BJ (cell line): ENCODE measurements at regions not wholly inside any gene's neighbourhood (a gene's known extent, or its start where the extent isn't known, plus 50 kb on each side); places are given as distances from the start of the nearest gene placed in this dataset.

Experiments used
- CTCF ChIA-PET: fragments of 350-600 bp; formaldehyde crosslinking; extraction: SDS; loops from one replicate; lab custom pipeline; 2021; ENCODE audit warnings: antibody characterized with exemption, inconsistent platforms; lab: Yijun Ruan, JAX
- POLR2A ChIA-PET: fragments of 300-600 bp; sonication (Branson Sonifier 250); formaldehyde crosslinking; extraction: SDS; loops from one replicate; lab custom pipeline; 2021; ENCODE audit warnings: antibody characterized with exemption; lab: Charles Lee
- DNase-seq: peaks from one replicate; pipeline ENCODE4 v3.0.0-alpha.2; 2011; ENCODE audit warnings: low read depth
- H3K27me3 ChIP-seq: 2 replicates; pipeline ENCODE4 v1.6.0; 2011; ENCODE audit warnings: low read length; ENCODE audit not compliant: control insufficient read depth, insufficient read depth
- H3K36me3 ChIP-seq: 2 replicates; pipeline ENCODE4 v1.5.1; 2011; ENCODE audit warnings: low read length; ENCODE audit not compliant: control insufficient read depth, insufficient read depth
- H3K4me3 ChIP-seq: 2 replicates; pipeline ENCODE4 v1.5.1; 2011; ENCODE audit warnings: low read depth, mild to moderate bottlenecking, control low read depth, low read length
- TF ChIP-seq, protein P1 (sequence below): IDR thresholded peaks from 2 replicates; pipeline ENCODE4 v1.5.1; 2011; ENCODE audit warnings: low read depth, mild to moderate bottlenecking, control low read depth, inconsistent platforms, low read length, moderate library complexity; ENCODE audit not compliant: insufficient read depth

- ChIA-PET CTCF (interaction anchor here (1.7 to 1.9 kb wide), 2 partner anchors 128 kb away, joined by 5 to 9 read pairs; no protein-coding TSS in a partner anchor), POLR2A (no interaction called here)
- peaks cover 12% of the 10 kb centered on the region for H3K27me3 ChIP-seq
- TF ChIP-seq, protein P1, sequence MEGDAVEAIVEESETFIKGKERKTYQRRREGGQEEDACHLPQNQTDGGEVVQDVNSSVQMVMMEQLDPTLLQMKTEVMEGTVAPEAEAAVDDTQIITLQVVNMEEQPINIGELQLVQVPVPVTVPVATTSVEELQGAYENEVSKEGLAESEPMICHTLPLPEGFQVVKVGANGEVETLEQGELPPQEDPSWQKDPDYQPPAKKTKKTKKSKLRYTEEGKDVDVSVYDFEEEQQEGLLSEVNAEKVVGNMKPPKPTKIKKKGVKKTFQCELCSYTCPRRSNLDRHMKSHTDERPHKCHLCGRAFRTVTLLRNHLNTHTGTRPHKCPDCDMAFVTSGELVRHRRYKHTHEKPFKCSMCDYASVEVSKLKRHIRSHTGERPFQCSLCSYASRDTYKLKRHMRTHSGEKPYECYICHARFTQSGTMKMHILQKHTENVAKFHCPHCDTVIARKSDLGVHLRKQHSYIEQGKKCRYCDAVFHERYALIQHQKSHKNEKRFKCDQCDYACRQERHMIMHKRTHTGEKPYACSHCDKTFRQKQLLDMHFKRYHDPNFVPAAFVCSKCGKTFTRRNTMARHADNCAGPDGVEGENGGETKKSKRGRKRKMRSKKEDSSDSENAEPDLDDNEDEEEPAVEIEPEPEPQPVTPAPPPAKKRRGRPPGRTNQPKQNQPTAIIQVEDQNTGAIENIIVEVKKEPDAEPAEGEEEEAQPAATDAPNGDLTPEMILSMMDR, result no peak
- DNase-seq, result no peak
- H3K36me3 ChIP-seq, result no peaks in the 10 kb centered on the region
- peak overlapping the region; percentile 43 for H3K4me3 ChIP-seq
Measured at GRCh38 chr19:33905473-33905936, 108.8 kb downstream of the KCTD15 start.

DNA sequence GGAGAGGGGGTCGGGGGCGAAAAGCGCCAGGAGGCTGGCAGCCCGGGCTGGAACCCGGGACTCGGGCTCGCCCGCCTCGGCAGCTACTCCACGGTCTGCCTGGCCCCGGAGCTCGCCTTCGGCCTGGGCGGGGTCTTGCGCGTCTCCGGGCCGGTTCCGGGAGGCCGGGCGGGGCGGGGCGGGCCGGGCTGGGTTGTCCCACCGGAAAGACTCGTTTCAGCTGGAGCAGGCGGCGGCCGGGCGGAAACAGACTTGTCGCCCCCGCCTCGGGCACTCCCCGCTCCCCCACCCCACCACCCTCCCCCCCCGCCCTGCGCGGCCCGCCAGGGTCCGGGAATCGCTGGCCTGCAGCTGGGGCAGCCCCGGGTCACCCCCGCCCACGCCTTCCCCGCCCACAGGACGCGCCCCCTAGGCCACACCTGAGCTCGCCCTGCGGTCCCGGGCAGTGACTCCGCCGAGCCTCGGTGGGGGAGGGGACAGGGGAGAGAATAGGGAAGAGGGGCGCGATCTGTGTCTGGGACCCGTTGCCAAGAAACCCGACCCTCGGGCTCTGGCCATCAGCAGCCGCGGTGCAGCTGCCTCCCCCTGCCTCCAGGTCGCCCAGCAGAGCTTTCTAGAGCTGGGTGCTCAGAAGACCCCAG, 109.4 kb downstream of the KCTD15 start:
- Histone ChIP-seq H3K27me3 (peaks cover 12% of the 10 kb centered on the region), H3K36me3 (no peaks in the 10 kb centered on the region), H3K4me3 (peak overlapping the region; percentile 43)
- TF ChIP-seq, protein P1, result no peak
- no peak for DNase-seq
- POLR2A ChIA-PET, result no interaction called here
- CTCF ChIA-PET, result interaction anchor here (1.2 to 1.7 kb wide), 3 partner anchors 9 to 128 kb away, joined by 4 to 9 read pairs (median 4); no protein-coding TSS in a partner anchor

DNA sequence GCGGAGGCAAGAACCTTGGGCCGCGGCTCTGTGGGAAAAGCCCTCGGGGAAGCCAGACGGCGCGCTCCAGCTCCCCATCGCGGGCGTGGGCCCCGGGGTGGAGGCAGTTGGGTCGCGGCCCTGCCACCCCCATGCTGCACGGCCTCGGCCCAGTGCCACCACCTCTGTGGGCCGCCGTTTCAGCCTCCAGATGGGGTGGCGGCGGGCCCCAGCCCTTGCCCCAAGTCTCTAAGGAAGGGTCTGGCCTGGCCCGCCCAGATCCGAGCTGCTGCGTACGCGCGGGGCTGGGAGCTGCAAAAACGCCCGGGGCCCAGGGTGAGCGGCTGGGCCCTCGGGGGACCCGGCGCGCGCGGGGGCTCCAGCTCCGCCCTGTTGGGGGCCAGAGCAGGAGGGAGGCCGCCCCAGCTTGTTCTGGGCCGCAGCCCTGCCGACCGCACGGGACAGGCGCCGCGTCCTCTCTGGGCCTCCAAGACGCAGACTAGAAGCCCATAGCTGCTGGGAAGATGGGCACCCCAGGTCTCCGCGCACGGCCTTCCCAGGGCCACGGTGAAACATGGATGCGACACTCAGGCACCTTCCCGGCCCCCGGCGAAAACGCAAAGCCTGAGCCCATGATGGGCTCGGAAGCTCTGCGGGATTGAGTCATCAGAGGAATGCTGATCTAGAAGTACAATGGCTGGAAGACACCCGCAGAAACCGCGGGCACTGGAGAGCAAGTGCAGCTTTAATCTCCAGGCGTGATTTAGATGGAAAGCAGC, 110.1 kb downstream of the KCTD15 start:
- CTCF ChIA-PET, result interaction anchor here (1.2 to 1.7 kb wide), 3 partner anchors 8 to 129 kb away, joined by 4 to 9 read pairs (median 4); no protein-coding TSS in a partner anchor
- TF ChIP-seq, protein P1, result no peak
- no peak for DNase-seq
- Histone ChIP-seq H3K4me3 (peak overlapping the region; percentile 43; the same call in 1 of the 2 replicates), H3K27me3 (peaks cover 12% of the 10 kb centered on the region), H3K36me3 (no peaks in the 10 kb centered on the region)
- POLR2A ChIA-PET, result no interaction called here

DNA sequence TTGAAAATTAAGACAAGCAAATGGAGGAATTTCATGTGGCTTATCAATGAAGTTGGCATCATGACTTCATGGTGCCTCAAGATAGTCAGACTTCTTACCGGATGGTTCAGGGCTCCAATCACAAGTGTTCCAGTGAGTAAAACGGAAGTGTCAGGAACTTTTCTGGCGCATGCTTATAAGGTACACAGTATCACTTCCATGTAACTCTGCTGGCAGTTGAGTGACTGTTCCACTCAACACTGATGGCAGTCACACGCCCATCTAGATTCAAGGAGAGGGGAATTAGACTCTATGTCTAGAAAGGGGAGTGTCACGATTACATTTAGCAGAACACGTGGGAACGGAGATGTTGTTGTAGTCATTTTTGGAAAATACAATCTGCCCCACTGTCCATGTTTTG, 114.3 kb downstream of the KCTD15 start:
- H3K27me3 ChIP-seq, result peaks cover 10% of the 10 kb centered on the region
- no peaks in the 10 kb centered on the region for H3K36me3 ChIP-seq
- ChIA-PET POLR2A (no interaction called here), CTCF (interaction anchor here (1.4 to 2.1 kb wide), 2 partner anchors 87 to 91 kb away, joined by 3 to 6 read pairs; no protein-coding TSS in a partner anchor)
- H3K4me3 ChIP-seq, result no peak overlapping the region
- DNase-seq, result no peak
- TF ChIP-seq, protein P1, result no peak

DNA sequence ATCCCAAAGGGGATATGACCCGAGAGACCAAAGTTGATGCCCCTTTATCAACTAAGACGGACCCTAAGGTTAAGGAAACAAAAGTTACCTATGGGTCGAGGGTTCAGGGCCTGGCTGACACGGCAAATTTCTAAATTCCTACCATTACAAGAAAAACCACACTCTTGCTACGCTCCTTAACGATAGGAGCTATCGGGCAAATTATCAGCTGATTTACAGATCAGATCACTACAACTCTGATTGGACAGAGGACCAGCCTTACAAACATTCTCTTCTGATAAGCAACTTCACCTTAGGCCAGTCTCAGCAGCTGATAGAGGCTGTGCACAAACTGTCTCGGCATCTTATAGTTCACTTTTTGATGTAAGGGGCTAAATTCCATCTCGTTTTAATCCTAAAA, 117.9 kb downstream of the KCTD15 start:
- POLR2A ChIA-PET, result no interaction called here
- no peak overlapping the region for H3K4me3 ChIP-seq
- no peak for DNase-seq
- CTCF ChIA-PET, result interaction anchor here (1.8 kb wide), 1 partner anchor 8 kb away, joined by 4 read pairs; no protein-coding TSS in a partner anchor
- TF ChIP-seq, protein P1, result no peak
- no peaks in the 10 kb centered on the region for H3K36me3 ChIP-seq
- H3K27me3 ChIP-seq, result no peaks in the 10 kb centered on the region
